ENCODE measurements at regions not wholly inside any gene's neighbourhood (a gene's known extent, or its start where the extent isn't known, plus 50 kb on each side); places are given as distances from the start of the nearest gene placed in this dataset.

- no peak for TF ChIP-seq CTCF (IDR thresholded peaks at IDR 0.05)
- no peak for TF ChIP-seq POLR2AphosphoS5 (IDR thresholded peaks at IDR 0.05; ENCODE audit: low read depth, low read length)
- no peak for TF ChIP-seq REST (IDR thresholded peaks at IDR 0.05; ENCODE audit: insufficient read depth in 1 of 2, low read depth in 2 of 2, low read length in 1 of 2)
Observed at GRCh38 chr7:15805891-15806290, 119.4 kb upstream of the MEOX2 start.

Measured in Panc1 (cell line).